ENCODE measurements at regions not wholly inside any gene's neighbourhood (a gene's known extent, or its start where the extent isn't known, plus 50 kb on each side); places are given as distances from the start of the nearest gene placed in this dataset.

DNA sequence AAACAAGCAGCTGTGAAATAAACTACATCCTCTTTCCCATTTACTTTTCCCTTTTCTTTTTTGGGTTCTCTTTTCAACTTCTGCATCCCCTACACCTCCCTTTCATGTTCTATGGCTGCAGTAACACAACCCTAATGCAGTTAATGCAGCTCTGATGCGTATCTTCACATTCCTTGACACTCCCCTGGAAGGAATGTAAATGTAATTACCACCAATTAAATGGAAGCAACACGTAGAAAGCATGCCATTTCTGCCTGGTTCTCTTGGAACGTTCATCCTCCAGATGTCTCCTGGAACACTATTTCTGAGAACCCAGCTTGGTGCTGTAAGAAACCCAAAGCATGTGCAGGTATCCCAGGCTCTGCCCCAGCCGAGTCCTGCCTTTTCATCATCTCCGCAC lies 166.8 kb upstream of the FREM2 start:
- no peak for ATAC-seq
- Mint-ChIP-seq H3K27me3 (peaks cover 9% of the 10 kb centered on the region), H3K9me3 (ENCODE audit: low read depth) (peaks cover 2% of the 10 kb centered on the region), H3K4me1 (no peaks in the 10 kb centered on the region), H3K27ac (no peak overlapping the region), H3K4me3 (no peak overlapping the region), H3K36me3 (ENCODE audit: low read depth) (no peaks in the 10 kb centered on the region)
- no peak for DNase-seq
- ChIA-PET POLR2A (no interaction called here), CTCF (interaction anchor here (1.1 kb wide), 1 partner anchor 14 kb away, joined by 3 read pairs; no protein-coding TSS in a partner anchor)
- intact Hi-C loops (cut with DNase I, micrococcal nuclease) = no loop called here

- CTCF ChIA-PET = no interaction called here
- POLR2A ChIA-PET = no interaction called here
- Mint-ChIP-seq H3K4me1 (no peaks in the 10 kb centered on the region), H3K36me3 (ENCODE audit: low read depth) (no peaks in the 10 kb centered on the region), H3K9me3 (ENCODE audit: low read depth) (no peaks in the 10 kb centered on the region), H3K4me3 (no peak overlapping the region), H3K27ac (no peak overlapping the region), H3K27me3 (peaks cover 8% of the 10 kb centered on the region)
- ATAC-seq (no peak), DNase-seq (no peak)
- intact Hi-C loops (cut with DNase I, micrococcal nuclease) = no loop called here
These were observed 159.7 kb upstream of the FREM2 start for GRCh38 chr13:38527140-38527539.

DNA sequence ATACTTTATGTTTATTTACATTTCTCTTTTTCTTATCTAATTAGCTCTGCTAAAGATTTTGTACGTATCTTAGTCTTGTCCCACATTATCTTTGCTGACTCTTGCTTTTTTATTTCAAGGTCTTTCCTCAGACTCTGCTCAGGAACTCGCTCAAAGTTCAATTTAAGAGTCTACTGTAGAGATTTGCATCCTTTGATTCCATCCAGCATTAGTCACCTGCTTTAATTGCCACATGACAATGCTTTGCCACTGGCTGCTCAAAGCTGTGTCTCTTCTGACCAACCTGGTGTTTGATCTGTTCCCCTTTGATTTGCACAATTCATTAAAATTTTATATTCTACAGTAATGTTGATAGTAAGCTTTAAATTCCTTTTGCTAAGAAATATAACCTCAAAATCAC lies 157.9 kb upstream of the FREM2 start:
- CTCF ChIA-PET = no interaction called here
- no peak overlapping the region for H3K27ac Mint-ChIP-seq
- ATAC-seq (no peak), DNase-seq (no peak)
- no peaks in the 10 kb centered on the region for H3K36me3 Mint-ChIP-seq (ENCODE audit: low read depth)
- POLR2A ChIA-PET = no interaction called here
- no peak overlapping the region for H3K4me3 Mint-ChIP-seq
- H3K4me1 Mint-ChIP-seq = no peaks in the 10 kb centered on the region
- no peaks in the 10 kb centered on the region for H3K9me3 Mint-ChIP-seq (ENCODE audit: low read depth)
- intact Hi-C loops (cut with DNase I, micrococcal nuclease) = no loop called here
- peaks cover 8% of the 10 kb centered on the region for H3K27me3 Mint-ChIP-seq

- Mint-ChIP-seq H3K4me1 (no peaks in the 10 kb centered on the region), H3K36me3 (ENCODE audit: low read depth) (no peaks in the 10 kb centered on the region), H3K27me3 (peaks cover 5% of the 10 kb centered on the region), H3K27ac (no peak overlapping the region), H3K4me3 (no peak overlapping the region), H3K9me3 (ENCODE audit: low read depth) (no peaks in the 10 kb centered on the region)
- no peak for DNase-seq
- intact Hi-C loops (cut with DNase I, micrococcal nuclease) = no loop called here
- POLR2A ChIA-PET = no interaction called here
- CTCF ChIA-PET = interaction anchor here (0.6 to 0.8 kb wide), 2 partner anchors 317 to 384 kb away, joined by 3 read pairs; no protein-coding TSS in a partner anchor
- no peak for ATAC-seq
These were observed 156.4 kb upstream of the FREM2 start for GRCh38 chr13:38530492-38530891.

DNA sequence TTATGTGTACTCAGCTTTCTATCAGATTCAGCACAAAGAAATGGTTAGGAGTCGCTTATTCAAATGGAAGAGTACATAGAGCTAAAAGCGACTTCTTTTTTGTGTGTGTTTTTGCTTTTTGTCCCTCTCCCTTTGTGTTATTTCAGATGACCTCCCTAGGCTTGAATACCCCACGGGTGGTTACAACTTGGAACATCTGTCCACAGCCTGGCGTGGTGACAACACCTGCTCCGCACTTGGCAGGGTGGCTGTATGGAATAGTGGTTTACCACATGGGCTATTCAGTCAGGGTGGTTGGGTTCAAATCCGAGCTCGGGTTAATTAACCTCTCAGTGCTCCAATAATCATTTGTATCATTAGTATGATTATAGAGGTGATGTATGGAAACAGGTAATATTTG lies 151.6 kb upstream of the FREM2 start:
- H3K4me1 Mint-ChIP-seq = no peaks in the 10 kb centered on the region
- no peaks in the 10 kb centered on the region for H3K9me3 Mint-ChIP-seq (ENCODE audit: low read depth)
- DNase-seq (no peak), ATAC-seq (no peak)
- ChIA-PET CTCF (no interaction called here), POLR2A (no interaction called here)
- no peaks in the 10 kb centered on the region for H3K27me3 Mint-ChIP-seq
- no peaks in the 10 kb centered on the region for H3K36me3 Mint-ChIP-seq (ENCODE audit: low read depth)
- intact Hi-C loops (cut with DNase I, micrococcal nuclease) = no loop called here
- no peak overlapping the region for H3K4me3 Mint-ChIP-seq
- H3K27ac Mint-ChIP-seq = no peak overlapping the region

DNA sequence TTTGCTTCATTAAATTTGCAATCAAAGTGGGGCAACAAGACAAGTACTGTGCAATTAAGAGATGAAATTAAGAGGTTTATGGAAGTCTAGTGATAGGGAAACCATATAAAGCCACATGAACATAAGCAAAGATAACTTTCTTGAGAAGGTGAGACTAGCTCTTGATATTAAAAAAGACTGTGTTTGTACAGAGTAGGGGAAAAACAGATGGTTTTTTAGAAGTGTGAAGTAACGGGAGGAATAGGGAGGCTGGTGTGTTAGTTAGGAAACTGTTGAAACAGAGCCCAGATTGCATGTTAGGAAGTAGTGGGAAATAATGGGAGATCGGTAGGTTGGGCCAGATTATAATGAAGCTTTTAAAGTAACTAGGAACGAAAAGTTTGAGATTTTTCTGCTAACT lies 149.8 kb upstream of the FREM2 start:
- Mint-ChIP-seq H3K4me3 (no peak overlapping the region), H3K9me3 (ENCODE audit: low read depth) (no peaks in the 10 kb centered on the region), H3K36me3 (ENCODE audit: low read depth) (no peaks in the 10 kb centered on the region), H3K27ac (no peak overlapping the region), H3K27me3 (no peaks in the 10 kb centered on the region), H3K4me1 (no peaks in the 10 kb centered on the region)
- intact Hi-C loops (cut with DNase I, micrococcal nuclease) = no loop called here
- ChIA-PET POLR2A (no interaction called here), CTCF (no interaction called here)
- DNase-seq (no peak), ATAC-seq (no peak)

DNA sequence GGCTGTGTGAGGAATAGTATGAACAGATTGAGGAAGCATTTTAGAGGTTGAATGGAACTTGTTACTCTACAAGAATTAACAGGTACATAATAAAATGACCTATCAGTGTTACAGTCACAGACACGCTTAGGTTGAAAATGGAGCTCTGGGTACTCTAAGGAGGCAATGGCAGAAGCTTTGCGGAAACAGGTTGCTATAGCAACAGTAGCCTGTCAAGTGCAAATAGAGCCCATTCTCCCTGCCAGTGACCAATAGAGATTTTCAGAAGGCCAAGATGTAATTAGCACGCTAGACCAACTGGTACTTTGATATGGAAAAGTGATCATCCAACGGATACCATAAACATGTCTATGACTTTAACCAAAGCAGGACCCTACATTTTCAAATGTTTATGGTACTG lies 148.5 kb upstream of the FREM2 start:
- intact Hi-C loops (cut with DNase I, micrococcal nuclease) = no loop called here
- Mint-ChIP-seq H3K27me3 (no peaks in the 10 kb centered on the region), H3K9me3 (ENCODE audit: low read depth) (no peaks in the 10 kb centered on the region), H3K27ac (no peak overlapping the region), H3K36me3 (ENCODE audit: low read depth) (no peaks in the 10 kb centered on the region), H3K4me1 (no peaks in the 10 kb centered on the region), H3K4me3 (no peak overlapping the region)
- ATAC-seq (no peak), DNase-seq (no peak)
- CTCF ChIA-PET = no interaction called here
- POLR2A ChIA-PET = no interaction called here

GRCh38 chr13:38539632-38540031 lies 147.2 kb upstream of the FREM2 start:
- Mint-ChIP-seq H3K4me1 (no peaks in the 10 kb centered on the region), H3K27ac (no peak overlapping the region), H3K36me3 (ENCODE audit: low read depth) (no peaks in the 10 kb centered on the region), H3K4me3 (no peak overlapping the region), H3K27me3 (peaks cover 2% of the 10 kb centered on the region), H3K9me3 (ENCODE audit: low read depth) (no peaks in the 10 kb centered on the region)
- ATAC-seq = no peak
- intact Hi-C loops (cut with DNase I, micrococcal nuclease) = no loop called here
- ChIA-PET CTCF (no interaction called here), POLR2A (no interaction called here)
- no peak for DNase-seq

DNA sequence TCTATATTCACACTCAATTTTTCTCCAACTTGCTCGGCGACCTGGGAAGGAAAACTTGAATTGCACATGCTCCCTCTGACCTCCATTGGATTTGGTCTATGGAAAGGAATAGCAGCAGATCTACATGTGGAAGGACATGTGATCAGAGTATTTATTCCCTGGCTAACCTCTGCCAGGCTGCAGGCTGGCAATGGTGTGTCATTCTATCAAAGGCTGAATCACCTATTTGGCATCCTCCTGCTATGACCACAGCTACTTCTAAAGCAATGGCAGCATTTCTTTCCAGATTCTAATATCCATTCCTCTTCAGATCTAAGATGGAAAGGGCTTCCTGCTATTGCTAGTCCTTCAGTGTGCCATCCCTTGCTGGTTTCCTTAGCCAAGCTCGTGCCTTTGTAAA lies 144.3 kb upstream of the FREM2 start:
- DNase-seq (no peak), ATAC-seq (no peak)
- intact Hi-C loops (cut with DNase I, micrococcal nuclease) = no loop called here
- H3K4me3 Mint-ChIP-seq = no peak overlapping the region
- ChIA-PET POLR2A (no interaction called here), CTCF (interaction anchor here (1.4 kb wide), 1 partner anchor 9 kb away, joined by 3 read pairs; no protein-coding TSS in a partner anchor)
- no peaks in the 10 kb centered on the region for H3K36me3 Mint-ChIP-seq (ENCODE audit: low read depth)
- H3K27ac Mint-ChIP-seq = no peak overlapping the region
- H3K27me3 Mint-ChIP-seq = peaks cover 2% of the 10 kb centered on the region
- H3K4me1 Mint-ChIP-seq = no peaks in the 10 kb centered on the region
- H3K9me3 Mint-ChIP-seq (ENCODE audit: low read depth) = no peaks in the 10 kb centered on the region

DNA sequence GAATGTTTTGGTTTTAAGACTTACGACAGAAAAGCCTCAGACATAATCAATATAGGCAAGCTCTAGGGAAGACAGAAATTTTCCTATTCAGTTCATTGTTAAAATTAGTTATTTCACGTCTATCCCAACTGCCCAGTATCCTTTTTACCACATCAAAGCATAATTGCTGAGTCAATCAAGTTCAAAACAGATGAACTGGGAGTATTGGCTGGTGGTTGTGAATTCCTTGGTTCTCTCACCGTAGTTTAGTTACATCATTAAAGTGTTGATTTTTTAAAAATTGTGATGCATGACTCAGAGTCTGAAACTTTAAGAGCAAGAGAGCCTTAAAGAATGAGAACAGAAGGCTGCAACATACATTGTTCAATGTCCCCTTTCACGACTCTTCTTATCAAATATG lies 143.3 kb upstream of the FREM2 start:
- no peak overlapping the region for H3K4me3 Mint-ChIP-seq
- H3K4me1 Mint-ChIP-seq = no peaks in the 10 kb centered on the region
- POLR2A ChIA-PET = no interaction called here
- H3K36me3 Mint-ChIP-seq (ENCODE audit: low read depth) = no peaks in the 10 kb centered on the region
- no peak overlapping the region for H3K27ac Mint-ChIP-seq
- CTCF ChIA-PET = no interaction called here
- H3K27me3 Mint-ChIP-seq = peaks cover 2% of the 10 kb centered on the region
- H3K9me3 Mint-ChIP-seq (ENCODE audit: low read depth) = no peaks in the 10 kb centered on the region
- DNase-seq (no peak), ATAC-seq (no peak)
- intact Hi-C loops (cut with DNase I, micrococcal nuclease) = no loop called here

GRCh38 chr13:38563739-38564138 lies 123.1 kb upstream of the FREM2 start:
- H3K27ac Mint-ChIP-seq = no peak overlapping the region
- no peaks in the 10 kb centered on the region for H3K36me3 Mint-ChIP-seq (ENCODE audit: low read depth)
- intact Hi-C loops (cut with DNase I, micrococcal nuclease) = no loop called here
- H3K27me3 Mint-ChIP-seq = peaks cover 4% of the 10 kb centered on the region
- H3K4me3 Mint-ChIP-seq = no peak overlapping the region
- CTCF ChIA-PET = no interaction called here
- POLR2A ChIA-PET = no interaction called here
- DNase-seq (no peak), ATAC-seq (no peak)
- no peaks in the 10 kb centered on the region for H3K4me1 Mint-ChIP-seq
- no peaks in the 10 kb centered on the region for H3K9me3 Mint-ChIP-seq (ENCODE audit: low read depth)

DNA sequence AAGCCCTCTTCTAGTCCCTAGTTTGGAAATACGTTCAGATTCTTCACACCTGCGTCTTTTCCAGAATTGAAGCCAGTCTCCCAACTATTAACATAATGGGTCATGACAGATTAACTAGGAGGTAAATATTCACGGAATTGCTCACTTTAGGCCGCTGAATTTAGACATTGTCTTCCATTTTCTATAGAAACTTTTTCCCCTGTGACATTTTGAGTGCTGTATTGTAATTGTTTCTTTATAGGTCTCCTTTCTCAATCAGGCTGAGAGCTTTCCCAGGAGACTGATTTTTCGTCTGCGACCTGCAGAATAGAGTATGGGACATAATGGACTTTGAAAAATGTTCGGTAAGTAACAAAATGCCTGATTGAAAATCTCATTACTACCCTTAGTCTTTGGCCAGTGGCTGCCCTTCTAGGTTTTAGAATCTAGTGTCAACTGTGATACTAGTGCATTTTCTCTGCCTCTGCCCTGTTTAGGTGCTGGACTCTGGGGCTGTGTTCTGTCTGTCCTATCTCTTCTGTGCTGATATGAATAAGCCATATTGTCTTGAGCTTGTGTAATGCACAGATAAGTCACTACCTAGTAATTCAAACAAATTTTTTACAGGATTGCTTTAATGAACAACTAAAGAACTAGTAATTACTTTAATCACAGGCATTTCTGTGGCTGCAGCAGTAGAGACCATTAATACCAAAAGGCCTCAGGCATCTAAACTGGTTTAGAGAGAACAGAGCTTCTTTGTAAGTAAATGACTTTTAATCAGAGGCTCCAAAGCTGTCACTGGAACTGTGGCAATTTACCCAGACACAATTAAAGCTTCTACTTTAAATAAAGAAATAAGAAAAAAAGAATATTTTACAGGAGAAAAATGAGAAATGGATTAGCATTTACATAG lies 122.4 kb upstream of the FREM2 start:
- ChIA-PET POLR2A (no interaction called here), CTCF (no interaction called here)
- Mint-ChIP-seq H3K9me3 (ENCODE audit: low read depth) (no peaks in the 10 kb centered on the region), H3K4me1 (no peaks in the 10 kb centered on the region), H3K36me3 (ENCODE audit: low read depth) (no peaks in the 10 kb centered on the region), H3K27me3 (peaks cover 7% of the 10 kb centered on the region), H3K4me3 (no peak overlapping the region), H3K27ac (no peak overlapping the region)
- no peak for DNase-seq
- intact Hi-C loops (cut with DNase I, micrococcal nuclease) = no loop called here
- no peak for ATAC-seq

Measured in activated CD4-positive, alpha-beta T cell treated with anti-CD3 and anti-CD28 coated beads for 36 hours (primary cell).